Mesothelial cell of epicardium (in vitro differentiated cells): ENCODE measurements at regions not wholly inside any gene's neighbourhood (a gene's known extent, or its start where the extent isn't known, plus 50 kb on each side); places are given as distances from the start of the nearest gene placed in this dataset.

Source experiments
- DNase-seq, 2 experiments: peaks; one replicate each; pipeline ENCODE4 v3.0.0; 2021; ENCODE audit warnings: low spot score in 2 of 2; ENCODE audit not compliant: unreplicated experiment in 2 of 2
- H3K27ac Mint-ChIP-seq: 2 replicates; pipeline ENCODE4 v1.8.0; 2021; ENCODE audit warnings: mixed read lengths
- H3K27me3 Mint-ChIP-seq: 2 replicates; pipeline ENCODE4 v1.8.0; 2021; ENCODE audit warnings: low read depth, mixed read lengths
- H3K36me3 Mint-ChIP-seq: 2 replicates; pipeline ENCODE4 v1.8.0; 2021; ENCODE audit warnings: mixed read lengths
- H3K4me1 Mint-ChIP-seq: 2 replicates; pipeline ENCODE4 v1.8.0; 2021; ENCODE audit warnings: mixed read lengths
- H3K4me3 Mint-ChIP-seq: 2 replicates; pipeline ENCODE4 v1.8.0; 2021; ENCODE audit warnings: mild to moderate bottlenecking, moderate library complexity, mixed read lengths
- H3K9me3 Mint-ChIP-seq: 2 replicates; pipeline ENCODE4 v1.8.0; 2021; ENCODE audit warnings: mixed read lengths
- CTCF ChIP-seq: fragments of 200-600 bp; sonication (generic); IDR thresholded peaks from one replicate; pipeline ENCODE4 v1.5.0; 2021; ENCODE audit warnings: antibody characterized with exemption; ENCODE audit not compliant: unreplicated experiment

DNA sequence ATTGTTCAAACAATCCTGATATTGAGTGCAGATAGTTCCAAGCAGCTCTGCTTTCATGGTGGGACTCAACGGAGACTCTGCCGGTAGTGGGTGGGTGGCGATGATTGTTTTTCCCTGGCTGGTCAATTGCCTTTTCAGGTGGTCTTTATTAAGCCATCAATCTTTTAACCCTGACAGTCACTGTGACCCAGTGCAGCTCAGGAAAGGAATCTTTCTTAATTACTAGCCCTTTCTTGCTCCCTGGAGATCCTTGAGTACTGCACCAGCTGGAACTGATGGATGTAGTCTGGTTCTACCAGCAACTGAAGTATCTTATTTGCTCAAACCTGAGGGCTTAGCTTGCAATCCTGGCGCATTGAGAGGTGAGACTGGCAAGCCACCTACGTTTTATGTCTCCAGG lies 196.4 kb downstream of the PLPP3 start:
- peaks cover 4% of the 10 kb centered on the region for H3K36me3 Mint-ChIP-seq
- no peaks in the 10 kb centered on the region for H3K27me3 Mint-ChIP-seq
- H3K27ac Mint-ChIP-seq, result no peak overlapping the region
- no peak overlapping the region for H3K4me3 Mint-ChIP-seq
- no peak for TF ChIP-seq CTCF
- no peak for DNase-seq
- H3K4me1 Mint-ChIP-seq, result no peaks in the 10 kb centered on the region
- peaks cover 10% of the 10 kb centered on the region for H3K9me3 Mint-ChIP-seq

GRCh38 chr1:56380531-56380930 lies 198.8 kb downstream of the PLPP3 start:
- no peak for TF ChIP-seq CTCF
- no peak overlapping the region for H3K4me3 Mint-ChIP-seq
- H3K4me1 Mint-ChIP-seq, result peaks cover 15% of the 10 kb centered on the region
- H3K27me3 Mint-ChIP-seq, result no peaks in the 10 kb centered on the region
- no peak overlapping the region for H3K27ac Mint-ChIP-seq
- H3K9me3 Mint-ChIP-seq, result no peaks in the 10 kb centered on the region
- H3K36me3 Mint-ChIP-seq, result no peaks in the 10 kb centered on the region
- DNase-seq, result no peak

DNA sequence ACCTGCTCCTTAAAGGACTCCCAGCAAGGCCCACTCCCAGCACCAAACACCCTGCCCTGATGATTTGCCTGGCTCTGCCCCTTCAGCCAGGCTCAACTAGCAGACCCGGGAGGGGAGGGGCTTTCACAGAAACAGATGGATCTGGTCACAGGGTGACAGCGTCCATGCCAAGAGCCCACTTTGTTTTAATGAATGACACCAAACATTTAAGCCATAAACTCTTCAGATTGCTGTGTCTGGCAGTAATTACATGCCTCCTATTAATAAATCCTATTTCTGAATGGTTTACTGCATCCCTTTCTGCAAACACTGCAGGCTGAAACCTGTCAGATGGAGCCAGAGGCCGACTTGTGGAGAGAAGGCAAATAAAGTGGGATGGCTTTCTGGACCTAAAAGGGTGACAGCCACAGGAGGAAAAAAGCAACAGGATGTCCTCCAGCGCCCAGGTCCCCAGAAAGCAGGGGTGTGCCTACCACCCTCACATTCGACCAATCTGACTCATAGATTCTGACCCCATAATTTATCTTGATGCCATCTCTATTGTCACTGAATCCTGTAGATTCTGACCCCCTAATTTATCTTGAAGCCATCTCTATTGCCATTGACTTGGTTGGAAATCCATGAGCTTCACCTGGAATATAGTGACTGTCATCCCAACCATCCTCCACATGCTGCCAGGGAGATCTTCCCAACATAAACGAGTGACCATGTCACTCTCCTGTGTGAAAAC lies 200.9 kb downstream of the PLPP3 start:
- peak overlapping the region; percentile 44 for H3K27ac Mint-ChIP-seq
- H3K36me3 Mint-ChIP-seq, result no peaks in the 10 kb centered on the region
- no peaks in the 10 kb centered on the region for H3K27me3 Mint-ChIP-seq
- H3K4me3 Mint-ChIP-seq, result no peak overlapping the region
- H3K4me1 Mint-ChIP-seq, result peaks cover 35% of the 10 kb centered on the region
- no peak for TF ChIP-seq CTCF
- peak in 1 of 2 experiments; percentile 40 for DNase-seq
- no peaks in the 10 kb centered on the region for H3K9me3 Mint-ChIP-seq

- H3K36me3 Mint-ChIP-seq, result no peaks in the 10 kb centered on the region
- no peaks in the 10 kb centered on the region for H3K27me3 Mint-ChIP-seq
- no peak overlapping the region for H3K4me3 Mint-ChIP-seq
- no peaks in the 10 kb centered on the region for H3K9me3 Mint-ChIP-seq
- no peak overlapping the region for H3K27ac Mint-ChIP-seq
- no peak for TF ChIP-seq CTCF
- no peak for DNase-seq
- peaks cover 37% of the 10 kb centered on the region for H3K4me1 Mint-ChIP-seq
These were observed 201.9 kb downstream of the PLPP3 start for GRCh38 chr1:56377431-56377830.

DNA sequence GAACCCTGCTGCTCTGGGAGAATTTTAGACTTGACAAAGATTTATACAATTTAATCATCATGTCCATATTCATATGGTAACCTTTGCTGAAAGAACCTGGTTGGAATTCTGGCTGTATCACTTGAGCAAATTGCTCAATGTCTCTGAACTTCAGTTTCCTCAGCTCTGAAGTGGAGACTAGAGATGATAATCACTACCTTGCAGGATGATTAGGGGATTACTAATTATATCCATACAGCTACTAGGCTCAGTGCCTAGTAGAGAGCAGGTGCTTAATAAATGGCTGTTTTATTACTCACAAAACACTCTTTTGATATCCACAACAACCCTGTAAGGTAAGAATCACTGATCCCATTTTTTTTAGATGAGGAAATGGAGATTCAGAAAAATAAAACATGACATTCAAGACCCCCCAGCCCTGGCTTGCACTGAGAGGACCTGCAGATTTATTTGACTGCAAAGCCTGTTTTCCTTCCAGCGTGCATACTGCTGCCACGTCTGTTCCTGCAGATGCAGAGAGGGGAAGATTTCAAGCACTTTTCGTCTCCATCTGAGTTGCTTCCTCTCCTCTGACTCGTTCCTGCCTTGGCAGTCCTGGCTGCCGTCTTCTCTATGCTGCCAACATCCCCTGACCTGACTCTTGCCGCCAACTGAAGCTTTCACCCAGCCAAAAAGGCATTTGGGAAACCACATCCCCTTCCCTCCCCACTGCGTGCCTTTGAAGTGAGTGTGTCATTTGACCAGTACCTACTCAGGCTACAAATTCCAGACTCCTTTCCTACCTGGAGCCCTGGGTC lies 203.0 kb downstream of the PLPP3 start:
- no peak for TF ChIP-seq CTCF
- Mint-ChIP-seq H3K4me3 (no peak overlapping the region), H3K36me3 (no peaks in the 10 kb centered on the region), H3K9me3 (no peaks in the 10 kb centered on the region), H3K27ac (peak overlapping the region; percentile 45), H3K27me3 (no peaks in the 10 kb centered on the region), H3K4me1 (peaks cover 37% of the 10 kb centered on the region)
- DNase-seq, result no peak
